SK-N-MC (cell line): ENCODE measurements at regions not wholly inside any gene's neighbourhood (a gene's known extent, or its start where the extent isn't known, plus 50 kb on each side); places are given as distances from the start of the nearest gene placed in this dataset.

Experiments
- EZH2 ChIP-seq: fragments of 200-600 bp; sonication (generic); IDR thresholded peaks from one replicate; pipeline ENCODE4 v1.6.1; 2017; ENCODE audit warnings: antibody characterized with exemption
- FOXP2 ChIP-seq: optimal IDR thresholded peaks from 2 replicates; pipeline ENCODE3; 2011; ENCODE audit warnings: mild to moderate bottlenecking, moderate library complexity; ENCODE audit not compliant: insufficient read depth; ENCODE audit errors: extremely low read length, control extremely low read depth

DNA sequence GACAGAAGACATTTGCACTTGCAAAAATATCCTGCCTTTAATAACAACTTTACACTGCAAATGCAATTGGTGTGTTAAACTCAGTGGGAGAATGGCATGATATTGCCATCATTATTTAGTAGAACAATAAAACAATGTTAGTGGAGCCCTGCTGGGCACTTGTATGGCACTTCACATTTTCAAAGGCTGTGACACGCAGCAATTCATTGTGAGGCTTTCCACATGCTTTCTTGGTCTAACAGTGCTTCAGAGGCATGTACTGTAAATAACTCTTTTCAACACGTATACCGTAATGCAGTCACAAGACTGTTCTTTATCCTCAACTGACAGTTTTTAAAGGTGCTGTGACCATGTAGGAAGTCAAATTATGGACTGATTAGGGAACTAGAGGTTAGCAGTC lies 155.5 kb upstream of the EPB41L4A start:
- TF ChIP-seq EZH2 = no peak
- no peak for TF ChIP-seq FOXP2
